PC-3 (cell line): ENCODE measurements at regions not wholly inside any gene's neighbourhood (a gene's known extent, or its start where the extent isn't known, plus 50 kb on each side); places are given as distances from the start of the nearest gene placed in this dataset.

Source experiments
- ATAC-seq: fragments of 200-7000 bp; cut with Tn5 transposase; 2 replicates; pipeline ENCODE4 v1.9.1; 2020; ENCODE audit warnings: mild to moderate bottlenecking, moderate library complexity
- BruUV-seq: library from RNA; stranded (reverse); fragments of 400-500 nt; replicated peaks from 2 replicates; lab custom pipeline; 2021; lab: Mats Ljungman, UMichigan
- CTCF ChIA-PET: fragments of 300-600 bp; sonication (Branson Sonifier 250); formaldehyde crosslinking; loops from one replicate; lab custom pipeline; 2022; ENCODE audit warnings: antibody characterized with exemption; lab: Charles Lee
- POLR2A ChIA-PET: fragments of 300-600 bp; sonication (Branson Sonifier 250); formaldehyde crosslinking; loops from one replicate; lab custom pipeline; 2022; ENCODE audit warnings: antibody characterized with exemption; ENCODE audit not compliant: unreplicated experiment; lab: Charles Lee
- DNase-seq: peaks from one replicate; pipeline ENCODE4 v3.0.0-alpha.2; 2015
- H2AFZ ChIP-seq: fragments of 300-600 bp; sonication (generic); 2 replicates; pipeline ENCODE4 v1.6.0; 2016; ENCODE audit warnings: antibody characterized with exemption, low read length
- H3F3A ChIP-seq: fragments of 300-600 bp; sonication (generic); one replicate; pipeline ENCODE4 v1.6.0; 2017; ENCODE audit warnings: antibody characterized with exemption, low read length, control low read depth, mild to moderate bottlenecking; ENCODE audit not compliant: unreplicated experiment
- H3K27ac ChIP-seq: fragments of 300-600 bp; sonication (generic); 2 replicates; pipeline ENCODE4 v1.5.1; 2016; ENCODE audit warnings: mild to moderate bottlenecking, low read length
- H3K27me3 ChIP-seq: fragments of 300-600 bp; sonication (generic); 2 replicates; pipeline ENCODE4 v1.6.1; 2016; ENCODE audit warnings: low read length, mixed read lengths
- H3K36me3 ChIP-seq: fragments of 300-600 bp; sonication (generic); 2 replicates; pipeline ENCODE4 v1.6.1; 2016; ENCODE audit warnings: low read depth, mixed run types, low read length, mixed read lengths
- H3K4me1 ChIP-seq: fragments of 300-600 bp; sonication (generic); 2 replicates; pipeline ENCODE4 v1.5.1; 2016; ENCODE audit warnings: low read length; ENCODE audit not compliant: insufficient read depth
- H3K4me2 ChIP-seq: fragments of 300-600 bp; sonication (generic); 2 replicates; pipeline ENCODE4 v1.6.0; 2016; ENCODE audit warnings: low read length
- H3K4me3 ChIP-seq: fragments of 300-600 bp; sonication (generic); 2 replicates; pipeline ENCODE4 v1.5.1; 2016; ENCODE audit warnings: mild to moderate bottlenecking, low read length, mixed read lengths
- H3K79me2 ChIP-seq: fragments of 300-600 bp; sonication (generic); 2 replicates; pipeline ENCODE4 v1.6.1; 2017; ENCODE audit warnings: low read length, mixed read lengths
- H3K9ac ChIP-seq: fragments of 300-600 bp; sonication (generic); 2 replicates; pipeline ENCODE4 v1.6.0; 2016; ENCODE audit warnings: mild to moderate bottlenecking, low read length
- H3K9me2 ChIP-seq: fragments of 300-600 bp; sonication (generic); replicated peaks from 2 replicates; pipeline ENCODE4 v1.6.1; 2016; ENCODE audit warnings: mixed run types, low read length, mixed read lengths
- H3K9me3 ChIP-seq: fragments of 300-600 bp; sonication (generic); 2 replicates; pipeline ENCODE4 v1.6.1; 2016; ENCODE audit warnings: low read length, mixed read lengths
- H4K20me1 ChIP-seq: fragments of 300-600 bp; sonication (generic); 2 replicates; pipeline ENCODE4 v1.6.1; 2016; ENCODE audit warnings: low read length, mixed read lengths
- CTCF ChIP-seq: fragments of 300-600 bp; sonication (generic); conservative IDR thresholded peaks from 2 replicates; pipeline ENCODE4 v1.5.1; 2017; ENCODE audit warnings: antibody characterized with exemption, low read depth, mild to moderate bottlenecking, low read length
- EZH2 ChIP-seq: fragments of 300-600 bp; sonication (generic); IDR thresholded peaks from one replicate; pipeline ENCODE4 v1.6.1; 2017; ENCODE audit warnings: antibody characterized with exemption, mild to moderate bottlenecking, low read length; ENCODE audit not compliant: unreplicated experiment
- EZH2phosphoT487 ChIP-seq: fragments of 300-600 bp; sonication (generic); IDR thresholded peaks from 2 replicates; pipeline ENCODE4 v1.6.1; 2018; ENCODE audit warnings: mild to moderate bottlenecking, antibody characterized with exemption, low read length, borderline replicate concordance
- intact Hi-C: fragments of 100-400 bp; cut with micrococcal nuclease; formaldehyde crosslinking; loops from 2 replicates; pipeline ENCODE4 v1.9.0; 2023

DNA sequence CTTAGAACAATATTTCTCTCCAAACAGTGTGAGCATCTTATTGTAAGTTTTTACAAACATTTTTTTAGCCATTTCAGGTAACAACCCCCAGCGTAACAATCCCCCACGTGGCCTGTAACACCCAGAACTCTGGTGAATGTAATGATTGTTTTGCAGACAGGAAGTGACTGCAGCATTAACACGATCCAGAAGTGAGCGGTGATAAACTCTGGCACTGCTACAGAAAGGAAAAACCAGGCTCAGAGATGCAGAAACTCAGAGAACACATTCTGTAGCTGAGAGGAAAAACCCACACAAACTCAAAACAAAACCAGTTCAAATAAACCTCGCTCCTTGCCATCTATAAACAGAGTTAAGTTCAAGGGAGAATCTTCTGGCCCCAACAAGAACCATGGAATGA is 285.7 kb downstream of the FGFR2 start:
- peaks cover 5% of the 10 kb centered on the region; the same call in 1 of the 2 replicates for H3K27me3 ChIP-seq
- H3K9me3 ChIP-seq: no peaks in the 10 kb centered on the region
- no peak overlapping the region for H3K4me3 ChIP-seq
- intact Hi-C loops: no loop called here
- H3K9ac ChIP-seq: no peak overlapping the region
- TF ChIP-seq EZH2 (no peak), CTCF (no peak), EZH2phosphoT487 (no peak)
- BruUV-seq: no TSS peak
- CTCF ChIA-PET: no interaction called here
- no peaks in the 10 kb centered on the region for H3K9me2 ChIP-seq
- no peak overlapping the region for H3K27ac ChIP-seq
- POLR2A ChIA-PET: no interaction called here
- H3K4me2 ChIP-seq: no peak overlapping the region
- H3K4me1 ChIP-seq: no peaks in the 10 kb centered on the region
- ATAC-seq: no peak
- H3F3A ChIP-seq: no peaks in the 10 kb centered on the region
- no peaks in the 10 kb centered on the region for H3K79me2 ChIP-seq
- H3K36me3 ChIP-seq: no peaks in the 10 kb centered on the region
- H4K20me1 ChIP-seq: no peaks in the 10 kb centered on the region
- no peak overlapping the region for H2AFZ ChIP-seq
- no peak for DNase-seq

GRCh38 chr10:121313119-121313875 is 284.9 kb downstream of the FGFR2 start:
- Histone ChIP-seq H3K9me2 (no peaks in the 10 kb centered on the region), H3K36me3 (no peaks in the 10 kb centered on the region), H3K9ac (no peak overlapping the region), H3K9me3 (no peaks in the 10 kb centered on the region), H3K4me2 (no peak overlapping the region), H2AFZ (no peak overlapping the region), H3K4me1 (no peaks in the 10 kb centered on the region), H3K27ac (no peak overlapping the region), H3K4me3 (no peak overlapping the region), H3K79me2 (no peaks in the 10 kb centered on the region), H4K20me1 (no peaks in the 10 kb centered on the region), H3F3A (no peaks in the 10 kb centered on the region), H3K27me3 (peaks cover 5% of the 10 kb centered on the region; the same call in 1 of the 2 replicates)
- POLR2A ChIA-PET: no interaction called here
- no peak for ATAC-seq
- TF ChIP-seq EZH2 (no peak), CTCF (no peak), EZH2phosphoT487 (no peak)
- intact Hi-C loops: no loop called here
- DNase-seq: no peak
- no TSS peak for BruUV-seq
- CTCF ChIA-PET: no interaction called here

DNA sequence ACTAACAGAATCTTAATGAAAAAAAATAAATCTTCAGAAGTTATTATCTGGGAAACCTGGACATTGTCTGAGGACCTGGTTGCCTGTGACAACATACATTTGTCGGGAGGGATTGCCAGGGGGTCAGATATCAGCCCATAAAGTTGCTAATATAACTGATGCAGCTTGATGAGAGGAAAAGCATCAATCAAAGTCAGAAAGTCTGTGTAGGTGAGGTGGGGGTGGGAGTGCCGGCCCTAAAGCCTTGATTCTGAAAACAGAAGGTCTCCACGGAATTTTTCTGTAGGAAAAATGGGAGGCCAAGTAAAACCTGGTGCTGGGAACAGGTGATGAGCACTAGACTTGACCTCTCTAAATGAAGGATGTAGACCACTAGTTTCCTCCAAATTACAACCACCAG is 281.8 kb downstream of the FGFR2 start:
- no peaks in the 10 kb centered on the region for H3F3A ChIP-seq
- H3K27me3 ChIP-seq: peaks cover 5% of the 10 kb centered on the region; the same call in 1 of the 2 replicates
- no peaks in the 10 kb centered on the region for H3K9me2 ChIP-seq
- no peaks in the 10 kb centered on the region for H3K79me2 ChIP-seq
- H3K9me3 ChIP-seq: no peaks in the 10 kb centered on the region
- ATAC-seq (no peak), DNase-seq (no peak)
- no peak for TF ChIP-seq EZH2
- no peak for TF ChIP-seq EZH2phosphoT487
- TF ChIP-seq CTCF: no peak
- BruUV-seq: no TSS peak
- no peaks in the 10 kb centered on the region for H3K4me1 ChIP-seq
- no peaks in the 10 kb centered on the region for H4K20me1 ChIP-seq
- H3K27ac ChIP-seq: no peak overlapping the region
- H3K4me2 ChIP-seq: no peak overlapping the region
- H3K36me3 ChIP-seq: no peaks in the 10 kb centered on the region
- no peak overlapping the region for H2AFZ ChIP-seq
- no peak overlapping the region for H3K4me3 ChIP-seq
- intact Hi-C loops: no loop called here
- POLR2A ChIA-PET: no interaction called here
- no peak overlapping the region for H3K9ac ChIP-seq
- CTCF ChIA-PET: no interaction called here
